PC-3 (cell line): ENCODE measurements at regions not wholly inside any gene's neighbourhood (a gene's known extent, or its start where the extent isn't known, plus 50 kb on each side); places are given as distances from the start of the nearest gene placed in this dataset.

Experiments
- ATAC-seq: fragments of 200-7000 bp; cut with Tn5 transposase; 2 replicates; pipeline ENCODE4 v1.9.1; 2020; ENCODE audit warnings: mild to moderate bottlenecking, moderate library complexity
- BruUV-seq: library from RNA; stranded (reverse); fragments of 400-500 nt; replicated peaks from 2 replicates; lab custom pipeline; 2021; lab: Mats Ljungman, UMichigan
- CTCF ChIA-PET: fragments of 300-600 bp; sonication (Branson Sonifier 250); formaldehyde crosslinking; loops from one replicate; lab custom pipeline; 2022; ENCODE audit warnings: antibody characterized with exemption; lab: Charles Lee
- POLR2A ChIA-PET: fragments of 300-600 bp; sonication (Branson Sonifier 250); formaldehyde crosslinking; loops from one replicate; lab custom pipeline; 2022; ENCODE audit warnings: antibody characterized with exemption; ENCODE audit not compliant: unreplicated experiment; lab: Charles Lee
- DNase-seq: peaks from one replicate; pipeline ENCODE4 v3.0.0-alpha.2; 2015
- H2AFZ ChIP-seq: fragments of 300-600 bp; sonication (generic); 2 replicates; pipeline ENCODE4 v1.6.0; 2016; ENCODE audit warnings: antibody characterized with exemption, low read length
- H3F3A ChIP-seq: fragments of 300-600 bp; sonication (generic); one replicate; pipeline ENCODE4 v1.6.0; 2017; ENCODE audit warnings: antibody characterized with exemption, low read length, control low read depth, mild to moderate bottlenecking; ENCODE audit not compliant: unreplicated experiment
- H3K27ac ChIP-seq: fragments of 300-600 bp; sonication (generic); 2 replicates; pipeline ENCODE4 v1.5.1; 2016; ENCODE audit warnings: mild to moderate bottlenecking, low read length
- H3K27me3 ChIP-seq: fragments of 300-600 bp; sonication (generic); 2 replicates; pipeline ENCODE4 v1.6.1; 2016; ENCODE audit warnings: low read length, mixed read lengths
- H3K36me3 ChIP-seq: fragments of 300-600 bp; sonication (generic); 2 replicates; pipeline ENCODE4 v1.6.1; 2016; ENCODE audit warnings: low read depth, mixed run types, low read length, mixed read lengths
- H3K4me1 ChIP-seq: fragments of 300-600 bp; sonication (generic); 2 replicates; pipeline ENCODE4 v1.5.1; 2016; ENCODE audit warnings: low read length; ENCODE audit not compliant: insufficient read depth
- H3K4me2 ChIP-seq: fragments of 300-600 bp; sonication (generic); 2 replicates; pipeline ENCODE4 v1.6.0; 2016; ENCODE audit warnings: low read length
- H3K4me3 ChIP-seq: fragments of 300-600 bp; sonication (generic); 2 replicates; pipeline ENCODE4 v1.5.1; 2016; ENCODE audit warnings: mild to moderate bottlenecking, low read length, mixed read lengths
- H3K79me2 ChIP-seq: fragments of 300-600 bp; sonication (generic); 2 replicates; pipeline ENCODE4 v1.6.1; 2017; ENCODE audit warnings: low read length, mixed read lengths
- H3K9ac ChIP-seq: fragments of 300-600 bp; sonication (generic); 2 replicates; pipeline ENCODE4 v1.6.0; 2016; ENCODE audit warnings: mild to moderate bottlenecking, low read length
- H3K9me2 ChIP-seq: fragments of 300-600 bp; sonication (generic); replicated peaks from 2 replicates; pipeline ENCODE4 v1.6.1; 2016; ENCODE audit warnings: mixed run types, low read length, mixed read lengths
- H3K9me3 ChIP-seq: fragments of 300-600 bp; sonication (generic); 2 replicates; pipeline ENCODE4 v1.6.1; 2016; ENCODE audit warnings: low read length, mixed read lengths
- H4K20me1 ChIP-seq: fragments of 300-600 bp; sonication (generic); 2 replicates; pipeline ENCODE4 v1.6.1; 2016; ENCODE audit warnings: low read length, mixed read lengths
- CTCF ChIP-seq: fragments of 300-600 bp; sonication (generic); conservative IDR thresholded peaks from 2 replicates; pipeline ENCODE4 v1.5.1; 2017; ENCODE audit warnings: antibody characterized with exemption, low read depth, mild to moderate bottlenecking, low read length
- EZH2 ChIP-seq: fragments of 300-600 bp; sonication (generic); IDR thresholded peaks from one replicate; pipeline ENCODE4 v1.6.1; 2017; ENCODE audit warnings: antibody characterized with exemption, mild to moderate bottlenecking, low read length; ENCODE audit not compliant: unreplicated experiment
- EZH2phosphoT487 ChIP-seq: fragments of 300-600 bp; sonication (generic); IDR thresholded peaks from 2 replicates; pipeline ENCODE4 v1.6.1; 2018; ENCODE audit warnings: mild to moderate bottlenecking, antibody characterized with exemption, low read length, borderline replicate concordance
- intact Hi-C: fragments of 100-400 bp; cut with micrococcal nuclease; formaldehyde crosslinking; loops from 2 replicates; pipeline ENCODE4 v1.9.0; 2023

GRCh38 chr6:12560315-12560714 is 156.3 kb upstream of the PHACTR1 start:
- no peak overlapping the region for H2AFZ ChIP-seq

GRCh38 chr6:12566618-12567123 is 149.9 kb upstream of the PHACTR1 start:
- no peaks in the 10 kb centered on the region for H3K79me2 ChIP-seq
- H2AFZ ChIP-seq: no peak overlapping the region
- 0 out of 2 replicates have a peak, but pooled peaks cover 6% of the 10 kb centered on the region for H3K4me1 ChIP-seq
- no TSS peak for BruUV-seq
- CTCF ChIA-PET: no interaction called here
- no peaks in the 10 kb centered on the region for H3K27me3 ChIP-seq
- ATAC-seq: no peak
- POLR2A ChIA-PET: no interaction called here
- H4K20me1 ChIP-seq: no peaks in the 10 kb centered on the region
- H3F3A ChIP-seq: no peaks in the 10 kb centered on the region
- no peaks in the 10 kb centered on the region for H3K36me3 ChIP-seq
- no peaks in the 10 kb centered on the region for H3K9me2 ChIP-seq
- H3K9ac ChIP-seq: no peak overlapping the region
- DNase-seq: no peak
- TF ChIP-seq EZH2 (no peak), CTCF (no peak), EZH2phosphoT487 (no peak)
- H3K9me3 ChIP-seq: no peaks in the 10 kb centered on the region
- H3K27ac ChIP-seq: no peak overlapping the region
- H3K4me3 ChIP-seq: no peak overlapping the region
- no peak overlapping the region for H3K4me2 ChIP-seq
- intact Hi-C loops: no loop called here

More at GRCh38 chr6:12560315-12560714, 156.3 kb upstream of the PHACTR1 start:
- H3K27ac ChIP-seq: no peak overlapping the region
- H3F3A ChIP-seq: no peaks in the 10 kb centered on the region
- no peaks in the 10 kb centered on the region for H3K9me3 ChIP-seq
- no peak for DNase-seq
- intact Hi-C loops: no loop called here
- BruUV-seq: no TSS peak
- no peaks in the 10 kb centered on the region for H3K9me2 ChIP-seq
- no peak overlapping the region for H3K4me2 ChIP-seq
- no peaks in the 10 kb centered on the region for H3K79me2 ChIP-seq
- POLR2A ChIA-PET: no interaction called here
- CTCF ChIA-PET: no interaction called here
- no peak overlapping the region for H3K4me3 ChIP-seq
- no peaks in the 10 kb centered on the region for H3K27me3 ChIP-seq
- no peaks in the 10 kb centered on the region for H4K20me1 ChIP-seq
- no peak overlapping the region for H3K9ac ChIP-seq
- no peaks in the 10 kb centered on the region for H3K4me1 ChIP-seq
- TF ChIP-seq CTCF (no peak), EZH2phosphoT487 (no peak), EZH2 (no peak)
- no peak for ATAC-seq
- H3K36me3 ChIP-seq: no peaks in the 10 kb centered on the region

- H3K27ac ChIP-seq: no peak overlapping the region
- no peaks in the 10 kb centered on the region for H3K9me3 ChIP-seq
- H4K20me1 ChIP-seq: no peaks in the 10 kb centered on the region
- ATAC-seq (no peak), DNase-seq (no peak)
- no peaks in the 10 kb centered on the region for H3F3A ChIP-seq
- H3K9ac ChIP-seq: no peak overlapping the region
- intact Hi-C loops: no loop called here
- H3K4me3 ChIP-seq: no peak overlapping the region
- ChIA-PET CTCF (no interaction called here), POLR2A (no interaction called here)
- H3K4me1 ChIP-seq: peaks cover 10% of the 10 kb centered on the region
- no peaks in the 10 kb centered on the region for H3K79me2 ChIP-seq
- BruUV-seq: no TSS peak
- TF ChIP-seq CTCF: no peak
- no peak for TF ChIP-seq EZH2
- TF ChIP-seq EZH2phosphoT487: no peak
- no peaks in the 10 kb centered on the region for H3K27me3 ChIP-seq
- no peak overlapping the region for H2AFZ ChIP-seq
- H3K36me3 ChIP-seq: no peaks in the 10 kb centered on the region
- no peaks in the 10 kb centered on the region for H3K9me2 ChIP-seq
- H3K4me2 ChIP-seq: no peak overlapping the region
Observed at GRCh38 chr6:12567682-12568081, 148.9 kb upstream of the PHACTR1 start.
